ENCODE measurements at regions not wholly inside any gene's neighbourhood (a gene's known extent, or its start where the extent isn't known, plus 50 kb on each side); places are given as distances from the start of the nearest gene placed in this dataset.
"Not testable (repeated sequence)": the region's sequence is repeated elsewhere in the genome, so short reads cannot be mapped to it uniquely, and the experiment has no call there.

GRCh38 chr12:46617167-46617566, 208.6 kb downstream of the SLC38A4 start:
- no peak for DNase-seq

GRCh38 chr12:46610754-46611153, 215.0 kb downstream of the SLC38A4 start:
- DNase-seq, result no peak

- no peak for DNase-seq
These were observed 216.1 kb downstream of the SLC38A4 start for GRCh38 chr12:46609674-46610073.

- no peak for DNase-seq
These were observed 216.5 kb downstream of the SLC38A4 start for GRCh38 chr12:46609273-46609623.

- DNase-seq, result no peak
These were observed 217.1 kb downstream of the SLC38A4 start for GRCh38 chr12:46608431-46609272.

- DNase-seq, result no peak
These were observed 221.1 kb downstream of the SLC38A4 start for GRCh38 chr12:46604684-46605083.

GRCh38 chr12:46603776-46604456, 221.9 kb downstream of the SLC38A4 start:
- no peak for DNase-seq

- no peak for DNase-seq
These were observed 223.3 kb downstream of the SLC38A4 start for GRCh38 chr12:46602474-46602873.

GRCh38 chr12:46590991-46591703, 218.6 kb upstream of the SLC38A2 start:
- DNase-seq, result no peak

GRCh38 chr12:46585854-46586621, 213.5 kb upstream of the SLC38A2 start:
- peak; percentile 8 for DNase-seq

GRCh38 chr12:46584098-46584497, 211.5 kb upstream of the SLC38A2 start:
- DNase-seq, result not testable (repeated sequence)

GRCh38 chr12:46581990-46582389, 209.4 kb upstream of the SLC38A2 start:
- DNase-seq, result not testable (repeated sequence)

GRCh38 chr12:46580445-46580844, 207.9 kb upstream of the SLC38A2 start:
- DNase-seq, result no peak

- no peak for DNase-seq
These were observed 206.9 kb upstream of the SLC38A2 start for GRCh38 chr12:46579474-46579873.

GRCh38 chr12:46578190-46578982, 205.8 kb upstream of the SLC38A2 start:
- no peak for DNase-seq

- no peak for DNase-seq
These were observed 204.6 kb upstream of the SLC38A2 start for GRCh38 chr12:46577063-46577776.

GRCh38 chr12:46574847-46575246, 202.3 kb upstream of the SLC38A2 start:
- no peak for DNase-seq

GRCh38 chr12:46573347-46573658, 200.7 kb upstream of the SLC38A2 start:
- no peak for DNase-seq

GRCh38 chr12:46572644-46573346, 200.2 kb upstream of the SLC38A2 start:
- no peak for DNase-seq

GRCh38 chr12:46571608-46572007, 199.0 kb upstream of the SLC38A2 start:
- DNase-seq, result no peak
